ENCODE measurements at regions not wholly inside any gene's neighbourhood (a gene's known extent, or its start where the extent isn't known, plus 50 kb on each side); places are given as distances from the start of the nearest gene placed in this dataset.

- Histone ChIP-seq H3K23ac (ENCODE audit: low read length in 2 of 2) (no peak overlapping the region), H2BK120ac (ENCODE audit: low read depth, low read length) (no peak overlapping the region), H3K4me1 (ENCODE audit: control insufficient read depth, insufficient read depth, low read depth, low read length) (no peaks in the 10 kb centered on the region), H4K91ac (ENCODE audit: low read length) (no peak overlapping the region), H4K8ac (ENCODE audit: low read length) (no peak overlapping the region), H3K4me3 (ENCODE audit: insufficient read depth in 1 of 2, low read depth in 1 of 2, low read length in 2 of 2) (no peak overlapping the region), H3K9ac (ENCODE audit: low read length) (no peak overlapping the region), H3K27ac (ENCODE audit: low read length, poor library complexity, severe bottlenecking) (no peak overlapping the region), H3K27me3 (ENCODE audit: control insufficient read depth in 1 of 2, insufficient read depth in 1 of 2, low read length in 2 of 2) (no peaks in the 10 kb centered on the region), H2BK15ac (ENCODE audit: low read depth, poor library complexity, severe bottlenecking) (no peak overlapping the region), H3K36me3 (ENCODE audit: control insufficient read depth in 1 of 2, insufficient read depth in 2 of 2, low read depth in 1 of 2, low read length in 2 of 2) (no peaks in the 10 kb centered on the region), H2BK12ac (ENCODE audit: low read length in 2 of 2) (no peak overlapping the region), H3K18ac (ENCODE audit: low read depth in 1 of 2, low read length in 2 of 2) (no peak overlapping the region), H3K14ac (ENCODE audit: low read length in 2 of 2) (no peak overlapping the region), H3K4me2 (ENCODE audit: low read length, poor library complexity, severe bottlenecking) (no peak overlapping the region), H3K9me3 (ENCODE audit: control insufficient read depth, low read length) (no peaks in the 10 kb centered on the region), H3K79me1 (replicated peaks; ENCODE audit: low read length, poor library complexity, severe bottlenecking) (peaks cover 8% of the 10 kb centered on the region), H2AFZ (ENCODE audit: low read depth, low read length) (no peak overlapping the region), H3K4ac (ENCODE audit: low read depth in 1 of 2, low read length in 2 of 2) (no peak overlapping the region), H2BK5ac (ENCODE audit: low read depth, low read length, poor library complexity, severe bottlenecking) (no peak overlapping the region), H2AK5ac (ENCODE audit: low read length, severe bottlenecking) (no peak overlapping the region)
- DNase-seq: no peak
- 98% methylated on average over 2 of the region's 2 CpGs for WGBS
Measured at GRCh38 chr9:109845226-109845625, 65.2 kb downstream of the PALM2AKAP2 start.

- Histone ChIP-seq H3K9ac (ENCODE audit: low read length) (no peak overlapping the region), H4K91ac (ENCODE audit: low read length) (no peak overlapping the region), H3K14ac (ENCODE audit: low read length in 2 of 2) (no peak overlapping the region)
Measured at GRCh38 chr9:109846776-109847175, 66.8 kb downstream of the PALM2AKAP2 start.

GRCh38 chr9:109852556-109852955 is 72.6 kb downstream of the PALM2AKAP2 start:
- Histone ChIP-seq H2BK120ac (ENCODE audit: low read depth, low read length) (no peak overlapping the region), H2BK12ac (ENCODE audit: low read length in 2 of 2) (no peak overlapping the region), H2BK5ac (ENCODE audit: low read depth, low read length, poor library complexity, severe bottlenecking) (no peak overlapping the region), H4K91ac (ENCODE audit: low read length) (no peak overlapping the region), H3K18ac (ENCODE audit: low read depth in 1 of 2, low read length in 2 of 2) (no peak overlapping the region), H3K14ac (ENCODE audit: low read length in 2 of 2) (no peak overlapping the region), H3K23ac (ENCODE audit: low read length in 2 of 2) (no peak overlapping the region), H3K4me2 (ENCODE audit: low read length, poor library complexity, severe bottlenecking) (no peak overlapping the region), H2AFZ (ENCODE audit: low read depth, low read length) (no peak overlapping the region), H3K9ac (ENCODE audit: low read length) (no peak overlapping the region), H3K36me3 (ENCODE audit: control insufficient read depth in 1 of 2, insufficient read depth in 2 of 2, low read depth in 1 of 2, low read length in 2 of 2) (no peaks in the 10 kb centered on the region), H3K4ac (ENCODE audit: low read depth in 1 of 2, low read length in 2 of 2) (no peak overlapping the region), H2AK5ac (ENCODE audit: low read length, severe bottlenecking) (no peak overlapping the region), H4K8ac (ENCODE audit: low read length) (no peak overlapping the region), H2BK15ac (ENCODE audit: low read depth, poor library complexity, severe bottlenecking) (no peak overlapping the region), H3K4me1 (ENCODE audit: control insufficient read depth, insufficient read depth, low read depth, low read length) (peaks cover 3% of the 10 kb centered on the region), H3K27me3 (ENCODE audit: control insufficient read depth in 1 of 2, insufficient read depth in 1 of 2, low read length in 2 of 2) (no peaks in the 10 kb centered on the region), H3K79me1 (replicated peaks; ENCODE audit: low read length, poor library complexity, severe bottlenecking) (peaks cover 16% of the 10 kb centered on the region), H3K27ac (ENCODE audit: low read length, poor library complexity, severe bottlenecking) (no peak overlapping the region), H3K9me3 (ENCODE audit: control insufficient read depth, low read length) (peaks cover 3% of the 10 kb centered on the region), H3K4me3 (ENCODE audit: insufficient read depth in 1 of 2, low read depth in 1 of 2, low read length in 2 of 2) (no peak overlapping the region)
- 93% methylated on average over 2 of the region's 2 CpGs for WGBS
- DNase-seq: no peak

More at GRCh38 chr9:109846776-109847175, 66.8 kb downstream of the PALM2AKAP2 start:
- WGBS: 94% methylated on average over 4 of the region's 4 CpGs
- no peak overlapping the region for H3K4me2 ChIP-seq (ENCODE audit: low read length, poor library complexity, severe bottlenecking)
- no peak overlapping the region for H3K18ac ChIP-seq (ENCODE audit: low read depth in 1 of 2, low read length in 2 of 2)
- H2BK15ac ChIP-seq (ENCODE audit: low read depth, poor library complexity, severe bottlenecking): no peak overlapping the region
- H2BK5ac ChIP-seq (ENCODE audit: low read depth, low read length, poor library complexity, severe bottlenecking): no peak overlapping the region
- no peak overlapping the region for H3K23ac ChIP-seq (ENCODE audit: low read length in 2 of 2)
- H2BK120ac ChIP-seq (ENCODE audit: low read depth, low read length): no peak overlapping the region
- H3K27ac ChIP-seq (ENCODE audit: low read length, poor library complexity, severe bottlenecking): no peak overlapping the region
- H2AK5ac ChIP-seq (ENCODE audit: low read length, severe bottlenecking): no peak overlapping the region
- no peaks in the 10 kb centered on the region for H3K36me3 ChIP-seq (ENCODE audit: control insufficient read depth in 1 of 2, insufficient read depth in 2 of 2, low read depth in 1 of 2, low read length in 2 of 2)
- no peak overlapping the region for H2AFZ ChIP-seq (ENCODE audit: low read depth, low read length)
- no peak overlapping the region for H4K8ac ChIP-seq (ENCODE audit: low read length)
- no peak overlapping the region for H3K4me3 ChIP-seq (ENCODE audit: insufficient read depth in 1 of 2, low read depth in 1 of 2, low read length in 2 of 2)
- no peaks in the 10 kb centered on the region for H3K4me1 ChIP-seq (ENCODE audit: control insufficient read depth, insufficient read depth, low read depth, low read length)
- H3K4ac ChIP-seq (ENCODE audit: low read depth in 1 of 2, low read length in 2 of 2): no peak overlapping the region
- no peaks in the 10 kb centered on the region for H3K9me3 ChIP-seq (ENCODE audit: control insufficient read depth, low read length)
- H3K27me3 ChIP-seq (ENCODE audit: control insufficient read depth in 1 of 2, insufficient read depth in 1 of 2, low read length in 2 of 2): no peaks in the 10 kb centered on the region
- peaks cover 9% of the 10 kb centered on the region for H3K79me1 ChIP-seq (replicated peaks; ENCODE audit: low read length, poor library complexity, severe bottlenecking)
- DNase-seq: no peak
- no peak overlapping the region for H2BK12ac ChIP-seq (ENCODE audit: low read length in 2 of 2)

- no peak overlapping the region for H3K27ac ChIP-seq (ENCODE audit: low read length, poor library complexity, severe bottlenecking)
- H3K4me2 ChIP-seq (ENCODE audit: low read length, poor library complexity, severe bottlenecking): no peak overlapping the region
- H3K14ac ChIP-seq (ENCODE audit: low read length in 2 of 2): no peak overlapping the region
- H3K4ac ChIP-seq (ENCODE audit: low read depth in 1 of 2, low read length in 2 of 2): no peak overlapping the region
- no peak overlapping the region for H4K8ac ChIP-seq (ENCODE audit: low read length)
- H2BK12ac ChIP-seq (ENCODE audit: low read length in 2 of 2): no peak overlapping the region
- peaks cover 3% of the 10 kb centered on the region for H3K4me1 ChIP-seq (ENCODE audit: control insufficient read depth, insufficient read depth, low read depth, low read length)
- WGBS: no CpG with 5 or more reads among the region's 2 CpGs
- H2AFZ ChIP-seq (ENCODE audit: low read depth, low read length): no peak overlapping the region
- no peak overlapping the region for H3K4me3 ChIP-seq (ENCODE audit: insufficient read depth in 1 of 2, low read depth in 1 of 2, low read length in 2 of 2)
- peaks cover 20% of the 10 kb centered on the region for H3K79me1 ChIP-seq (replicated peaks; ENCODE audit: low read length, poor library complexity, severe bottlenecking)
- no peak overlapping the region for H3K9ac ChIP-seq (ENCODE audit: low read length)
- H3K36me3 ChIP-seq (ENCODE audit: control insufficient read depth in 1 of 2, insufficient read depth in 2 of 2, low read depth in 1 of 2, low read length in 2 of 2): no peaks in the 10 kb centered on the region
- H3K23ac ChIP-seq (ENCODE audit: low read length in 2 of 2): no peak overlapping the region
- no peak for DNase-seq
- peaks cover 3% of the 10 kb centered on the region for H3K9me3 ChIP-seq (ENCODE audit: control insufficient read depth, low read length)
- H2BK120ac ChIP-seq (ENCODE audit: low read depth, low read length): no peak overlapping the region
- H3K27me3 ChIP-seq (ENCODE audit: control insufficient read depth in 1 of 2, insufficient read depth in 1 of 2, low read length in 2 of 2): no peaks in the 10 kb centered on the region
- no peak overlapping the region for H2BK5ac ChIP-seq (ENCODE audit: low read depth, low read length, poor library complexity, severe bottlenecking)
- H4K91ac ChIP-seq (ENCODE audit: low read length): no peak overlapping the region
- no peak overlapping the region for H2BK15ac ChIP-seq (ENCODE audit: low read depth, poor library complexity, severe bottlenecking)
- no peak overlapping the region for H2AK5ac ChIP-seq (ENCODE audit: low read length, severe bottlenecking)
- H3K18ac ChIP-seq (ENCODE audit: low read depth in 1 of 2, low read length in 2 of 2): no peak overlapping the region
Measured at GRCh38 chr9:109855540-109855939, 75.5 kb downstream of the PALM2AKAP2 start.
